ENCODE measurements at regions not wholly inside any gene's neighbourhood (a gene's known extent, or its start where the extent isn't known, plus 50 kb on each side); places are given as distances from the start of the nearest gene placed in this dataset.

DNA sequence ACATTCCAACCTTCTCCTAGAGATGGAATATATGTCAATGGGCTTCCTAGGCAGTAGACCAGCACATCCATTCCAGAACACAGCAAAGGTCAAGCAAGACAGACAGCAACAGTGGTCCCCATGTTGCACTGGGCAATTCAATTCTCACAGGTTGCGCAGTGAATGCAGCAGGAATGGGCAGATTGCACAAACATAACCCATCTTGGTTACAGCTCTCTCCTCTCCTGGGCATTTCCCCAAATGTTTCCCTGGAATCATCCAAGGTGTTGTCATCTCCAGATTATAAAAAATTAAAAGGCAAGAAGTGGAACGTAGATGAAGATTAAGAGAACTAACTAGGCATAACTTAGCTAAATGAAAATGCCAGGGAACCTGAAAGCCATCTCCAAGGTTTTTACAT lies 265.8 kb upstream of the SLC14A2 start:
- FAIRE-seq: no peak

GRCh38 chr18:45350404-45351156 lies 264.7 kb upstream of the SLC14A2 start:
- FAIRE-seq: no peak

DNA sequence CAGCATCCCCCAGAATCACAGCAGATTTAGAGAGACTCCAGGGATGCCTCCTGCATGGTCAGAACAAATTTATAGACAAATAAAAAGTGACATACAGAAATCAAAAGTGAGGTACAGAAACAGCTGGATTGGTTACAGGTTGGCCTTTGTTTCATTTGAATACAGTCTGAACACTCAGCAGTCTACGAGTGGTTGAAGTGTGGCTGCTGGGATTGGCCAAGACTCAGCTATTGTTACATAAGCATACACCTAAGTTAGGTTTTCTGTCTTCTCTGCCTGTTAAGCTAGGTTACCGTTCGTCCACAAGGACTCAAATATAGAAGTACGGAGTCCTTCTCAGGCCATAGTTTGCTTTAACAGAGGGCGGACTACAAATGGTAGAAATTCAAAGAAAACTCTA lies 262.4 kb upstream of the SLC14A2 start:
- no peak for FAIRE-seq

DNA sequence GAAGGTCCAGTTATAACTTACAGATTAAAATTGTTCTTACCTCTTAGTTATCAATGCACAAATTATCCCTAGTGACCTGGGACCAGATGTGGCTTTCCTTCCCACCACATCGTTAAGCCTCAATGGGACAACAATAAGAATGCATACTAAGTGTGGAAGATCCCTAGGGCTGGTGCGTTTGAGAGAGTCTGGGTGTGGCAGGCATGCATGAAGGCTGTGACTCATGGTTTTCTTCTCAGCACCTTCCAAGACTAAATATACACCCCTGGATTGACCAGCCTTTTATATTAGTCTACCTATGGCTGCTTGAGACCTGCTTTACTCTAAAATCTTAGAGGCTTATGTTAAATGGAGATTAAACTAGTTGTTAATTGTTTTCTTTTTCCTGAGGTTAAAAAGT lies 261.7 kb upstream of the SLC14A2 start:
- FAIRE-seq: no peak

DNA sequence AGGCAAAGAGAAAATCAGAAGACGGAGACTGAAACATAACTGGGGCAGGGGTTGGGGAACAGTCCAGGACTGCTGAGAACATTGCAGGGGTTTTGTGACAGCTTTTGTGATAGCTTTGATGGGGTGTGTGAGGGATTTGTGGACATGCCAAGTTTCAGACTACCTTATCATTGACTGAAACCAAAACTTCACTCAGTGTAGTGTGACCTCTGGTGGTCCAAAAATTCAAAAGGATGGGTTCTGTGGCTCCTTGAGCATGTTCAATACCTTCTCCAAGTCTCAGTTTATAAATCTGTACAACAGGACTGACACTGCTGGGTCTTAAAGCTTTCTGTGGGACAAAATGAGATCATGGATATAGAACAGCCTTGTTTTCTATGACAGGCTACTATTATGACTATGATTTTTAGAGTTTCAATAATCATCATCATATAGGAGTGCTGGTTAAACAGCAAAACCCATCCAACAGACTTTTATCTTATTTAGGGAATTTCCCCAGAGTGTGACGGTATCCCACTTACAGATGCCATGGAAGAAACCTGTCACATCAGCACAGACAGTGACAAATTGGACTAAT lies 259.2 kb upstream of the SLC14A2 start:
- no peak for FAIRE-seq

DNA sequence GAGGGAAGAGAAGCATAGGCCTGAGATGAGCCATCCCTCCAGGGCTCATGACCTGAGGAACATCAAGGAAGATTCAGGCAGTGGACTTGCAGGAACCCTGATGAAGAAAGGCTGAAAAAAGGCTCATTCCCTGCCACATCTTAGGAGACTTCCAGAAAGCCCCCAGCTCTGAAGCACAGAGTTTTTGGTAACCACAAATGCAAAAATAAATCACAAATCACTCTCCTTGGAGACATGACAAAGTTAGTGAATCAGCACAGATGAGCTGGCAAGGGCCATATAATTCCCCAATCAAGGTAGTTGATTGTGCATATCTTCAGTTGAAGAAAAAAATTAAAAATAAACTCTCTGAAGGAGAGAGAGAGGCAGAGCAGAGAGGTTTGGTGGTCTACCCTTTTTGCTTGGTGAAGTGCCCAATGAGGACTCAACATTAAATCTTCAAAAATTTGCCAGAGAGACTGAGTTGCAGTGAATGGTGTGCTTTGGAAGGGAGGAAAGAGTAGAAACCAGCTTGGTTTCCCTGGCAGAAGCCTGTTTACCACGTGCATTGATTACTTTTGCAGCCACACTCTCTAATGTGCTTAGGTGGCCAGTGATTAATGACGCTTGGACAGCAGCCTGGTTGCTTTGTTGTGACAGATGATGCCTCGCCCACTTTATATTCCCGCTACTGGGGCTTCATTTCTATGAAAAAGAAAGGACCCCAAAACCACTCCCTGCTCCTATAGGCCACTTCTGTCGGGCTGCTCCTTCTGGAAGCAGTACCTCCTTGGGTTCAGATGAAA lies 257.4 kb upstream of the SLC14A2 start:
- no peak for FAIRE-seq

- FAIRE-seq: no peak
These were observed 255.8 kb upstream of the SLC14A2 start for GRCh38 chr18:45359275-45360009.

- peak; percentile 72 for FAIRE-seq
These were observed 254.0 kb upstream of the SLC14A2 start for GRCh38 chr18:45361125-45361851.

DNA sequence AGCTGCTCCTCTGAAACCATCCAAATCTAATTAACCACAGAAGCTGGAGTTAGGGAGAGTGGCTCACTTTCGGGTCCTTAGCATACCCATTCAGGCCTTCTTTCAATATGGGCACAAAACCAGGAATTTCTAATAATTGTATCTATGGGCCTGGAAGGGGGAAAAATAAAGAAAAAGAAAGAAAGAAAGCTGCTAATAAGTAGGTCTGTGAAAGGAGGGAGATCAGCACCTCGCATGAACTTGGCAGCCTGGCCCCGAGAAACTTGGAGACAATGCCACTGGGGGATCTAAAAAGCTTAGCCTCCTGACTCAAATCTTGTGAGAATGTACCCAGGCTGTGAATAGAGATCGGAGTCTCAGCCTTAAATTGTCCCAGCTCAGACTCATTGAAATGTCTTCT lies 252.1 kb upstream of the SLC14A2 start:
- FAIRE-seq: no peak

DNA sequence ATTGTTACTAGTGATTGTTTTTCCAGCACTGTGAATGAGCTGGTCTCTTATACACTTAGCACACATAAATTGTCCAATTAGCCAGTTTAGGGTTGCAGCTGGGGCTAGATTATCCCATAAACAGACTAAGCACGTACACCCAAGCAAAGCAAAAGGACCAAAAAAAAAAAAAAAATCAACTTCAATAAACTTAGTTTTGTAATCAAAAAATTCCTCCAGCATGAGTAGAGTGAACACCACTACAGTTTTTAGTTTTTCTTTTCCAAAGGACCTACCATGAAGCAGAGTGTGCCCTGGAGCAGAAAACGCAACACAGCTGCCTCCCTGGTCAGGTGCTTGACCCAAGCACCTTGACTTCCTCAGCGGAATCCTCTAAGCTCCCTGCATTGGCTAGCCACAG lies 249.4 kb upstream of the SLC14A2 start:
- peak; percentile 92 for FAIRE-seq

DNA sequence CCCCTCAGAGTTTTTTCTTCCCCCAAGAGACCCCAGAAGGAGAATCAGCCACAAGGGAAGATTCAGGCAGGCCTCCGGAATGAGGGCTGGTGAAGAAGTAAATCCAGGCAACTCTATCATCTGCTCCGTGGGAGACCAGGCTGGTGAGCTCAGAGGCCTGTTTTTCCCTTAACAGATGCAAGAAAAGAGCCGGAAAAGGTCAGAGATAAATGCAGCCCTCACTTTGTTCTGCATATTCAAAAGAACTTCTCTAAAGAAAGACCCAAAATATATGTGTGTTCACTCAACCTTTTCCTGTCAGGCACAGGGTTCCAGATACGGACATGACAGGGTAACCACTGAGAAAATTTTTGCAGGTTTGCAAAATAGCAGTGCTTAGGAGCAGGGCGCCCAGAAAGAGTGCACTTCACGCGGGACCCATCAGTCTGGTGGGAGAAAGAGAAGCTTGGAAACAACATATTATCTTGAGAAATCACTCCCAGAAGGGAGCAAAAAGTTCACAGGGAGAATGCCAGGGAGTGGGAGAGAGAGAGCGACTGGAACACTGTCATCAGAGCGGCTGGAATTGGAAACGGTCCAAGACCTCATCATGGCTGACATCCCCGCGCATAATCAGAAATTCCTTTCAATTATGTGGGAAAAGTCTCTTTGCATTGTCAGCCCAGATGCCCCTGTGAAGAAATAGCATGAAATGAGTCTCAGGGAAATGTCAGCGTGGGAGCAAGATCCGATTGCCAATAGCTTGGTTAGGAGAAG lies 244.8 kb upstream of the SLC14A2 start:
- no peak for FAIRE-seq

DNA sequence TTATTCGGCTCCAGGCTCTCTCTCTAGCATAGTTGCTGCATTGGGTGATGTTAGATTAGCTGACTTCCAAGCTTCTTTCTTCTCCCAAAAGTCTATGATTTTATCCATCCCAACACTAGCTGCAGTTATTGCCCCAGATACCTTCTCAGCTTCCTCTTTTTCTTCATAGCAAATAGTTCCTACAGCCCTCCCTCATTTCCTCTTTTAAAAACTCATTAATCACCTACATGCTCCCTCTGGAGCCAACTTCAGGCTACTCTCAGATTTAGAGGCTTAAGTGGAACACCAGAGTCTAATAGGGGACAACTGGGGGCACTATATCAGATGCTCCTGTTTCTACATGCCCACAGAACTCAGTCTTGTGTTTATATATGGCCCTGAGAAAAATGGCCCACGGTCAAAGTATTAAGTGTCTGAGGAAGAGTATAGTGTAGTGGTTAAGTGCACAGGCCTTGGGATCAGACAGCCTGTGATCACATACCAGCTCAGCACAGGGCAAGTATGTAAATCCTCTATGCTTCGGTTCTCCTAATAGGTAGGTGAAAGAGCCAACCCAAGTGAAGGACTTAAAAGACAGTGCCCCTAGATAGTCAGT lies 241.9 kb upstream of the SLC14A2 start:
- no peak for FAIRE-seq

DNA sequence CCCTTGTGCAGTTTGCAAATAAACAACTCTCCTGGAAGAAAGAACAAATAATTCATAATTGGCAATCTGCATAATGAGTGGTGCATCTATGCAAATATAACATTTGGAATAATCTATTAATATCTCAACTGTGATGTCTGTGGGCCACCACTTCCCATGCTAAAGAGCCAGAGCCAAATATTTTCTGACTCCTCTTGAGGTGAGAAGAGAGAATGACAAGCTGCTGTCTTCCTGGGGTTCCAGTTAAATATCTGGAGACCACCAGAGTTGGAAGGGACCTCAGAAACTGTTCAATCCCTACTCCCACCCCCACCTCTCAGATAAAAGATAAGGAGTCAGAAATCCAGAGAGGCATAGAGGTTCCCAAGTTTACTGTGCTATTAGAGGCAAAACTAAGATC lies 241.0 kb upstream of the SLC14A2 start:
- no peak for FAIRE-seq

GRCh38 chr18:45374878-45375630 lies 240.2 kb upstream of the SLC14A2 start:
- FAIRE-seq: no peak

DNA sequence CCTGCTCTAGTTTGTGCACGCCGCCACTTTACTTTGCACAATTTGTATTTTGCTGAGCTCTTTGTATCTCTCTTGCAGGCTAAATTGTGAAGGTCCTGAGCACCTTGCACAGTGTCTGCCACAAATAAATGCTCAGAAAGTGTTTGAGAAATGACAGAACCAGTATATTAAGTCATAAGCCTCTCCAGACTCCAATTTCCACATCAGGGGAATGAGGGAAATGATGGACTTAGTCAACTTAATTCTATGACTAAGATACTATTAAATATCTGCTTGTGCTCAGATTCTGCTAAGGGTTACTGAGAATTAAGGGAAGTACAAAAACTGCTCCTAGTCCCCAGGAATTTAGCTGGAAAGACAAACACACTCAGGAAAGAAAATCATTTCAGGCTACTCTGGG lies 239.1 kb upstream of the SLC14A2 start:
- FAIRE-seq: no peak

GRCh38 chr18:45378308-45378707 lies 237.0 kb upstream of the SLC14A2 start:
- no peak for FAIRE-seq

GRCh38 chr18:45378933-45379332 lies 236.3 kb upstream of the SLC14A2 start:
- no peak for FAIRE-seq

DNA sequence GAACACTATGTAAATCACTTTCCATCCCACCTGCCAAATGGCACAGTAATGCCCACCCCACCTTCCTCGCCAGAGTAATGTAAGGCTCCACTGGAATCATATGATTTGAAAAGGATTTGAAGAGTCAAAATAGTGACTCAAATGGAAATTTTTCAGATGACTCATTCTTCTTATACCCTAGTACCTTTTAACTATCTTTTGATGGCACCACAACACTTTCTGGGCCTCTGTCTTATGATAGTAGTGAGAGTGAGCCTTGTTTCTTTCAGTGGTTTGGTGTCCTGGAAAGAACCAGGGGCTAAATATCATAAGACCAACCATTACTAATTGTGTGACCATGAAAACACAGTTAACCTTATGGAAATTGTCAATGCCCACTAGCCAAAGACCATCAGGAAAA lies 235.4 kb upstream of the SLC14A2 start:
- FAIRE-seq: no peak

- FAIRE-seq: no peak
These were observed 234.0 kb upstream of the SLC14A2 start for GRCh38 chr18:45381282-45381681.

DNA sequence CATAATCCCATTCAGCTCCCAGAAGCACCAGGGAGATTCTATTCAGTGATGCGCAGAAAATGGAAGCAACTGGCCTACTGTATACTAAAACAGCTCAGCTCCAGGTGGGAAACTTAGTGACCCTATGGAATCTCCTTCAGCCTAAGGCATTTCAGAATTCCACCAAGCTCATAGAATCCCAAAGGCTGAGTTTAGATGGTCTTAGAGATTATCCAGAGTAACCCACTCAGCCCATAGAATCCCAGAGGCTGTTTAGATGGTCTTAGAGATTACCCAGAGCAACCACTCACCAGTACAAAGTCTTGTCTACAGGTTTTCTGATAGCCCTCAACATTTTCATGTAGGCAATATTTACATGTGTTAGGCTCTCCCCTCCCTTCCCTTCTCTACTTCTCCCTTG lies 232.0 kb upstream of the SLC14A2 start:
- FAIRE-seq: no peak

Data from endometrium (tissue), 2 donors.